Panc1 (cell line): ENCODE measurements at regions not wholly inside any gene's neighbourhood (a gene's known extent, or its start where the extent isn't known, plus 50 kb on each side); places are given as distances from the start of the nearest gene placed in this dataset.

Source experiments
- ATAC-seq: fragments of 200-7000 bp; cut with Tn5 transposase; 2 replicates; pipeline ENCODE4 v1.9.1; 2020; ENCODE audit warnings: mild to moderate bottlenecking, moderate library complexity
- BruUV-seq: library from RNA; stranded (reverse); fragments of 400-500 nt; replicated peaks from 2 replicates; lab custom pipeline; 2021; lab: Mats Ljungman, UMichigan
- CTCF ChIA-PET: fragments of 300-600 bp; sonication (Branson Sonifier 250); formaldehyde crosslinking; loops from one replicate; lab custom pipeline; 2022; ENCODE audit warnings: antibody characterized with exemption; lab: Charles Lee
- POLR2A ChIA-PET: fragments of 300-600 bp; sonication (Branson Sonifier 250); formaldehyde crosslinking; loops from one replicate; lab custom pipeline; 2022; ENCODE audit warnings: antibody characterized with exemption; lab: Charles Lee
- DNase-seq: peaks from one replicate; pipeline ENCODE4 v3.0.0-alpha.2; 2010; ENCODE audit warnings: low read depth, low spot score
- H3K27ac ChIP-seq: 2 replicates; pipeline ENCODE4 v1.5.1; 2011; ENCODE audit warnings: mild to moderate bottlenecking, low read length, inconsistent platforms
- H3K27me3 ChIP-seq: fragments of 200-500 bp; sonication (Bioruptor generic); 2 replicates; pipeline ENCODE4 v1.6.0; 2014; ENCODE audit warnings: low read length, inconsistent platforms; ENCODE audit not compliant: control insufficient read depth, insufficient read depth
- H3K36me3 ChIP-seq: fragments of 200-500 bp; sonication (Bioruptor generic); 2 replicates; pipeline ENCODE4 v1.5.1; 2014; ENCODE audit warnings: inconsistent platforms, mild to moderate bottlenecking, low read length, moderate library complexity; ENCODE audit not compliant: control insufficient read depth, insufficient read depth
- H3K4me1 ChIP-seq: 2 replicates; pipeline ENCODE4 v1.5.1; 2011; ENCODE audit warnings: inconsistent platforms, mild to moderate bottlenecking, low read length, moderate library complexity; ENCODE audit not compliant: control insufficient read depth, insufficient read depth
- H3K4me3 ChIP-seq, 2 experiments: 2 replicates each; pipeline ENCODE4 v1.5.1; 2011 to 2012; ENCODE audit warnings: low read depth in 2 of 2, low read length in 2 of 2, mild to moderate bottlenecking in 2 of 2, inconsistent platforms in 1 of 2, moderate library complexity in 1 of 2
- H3K9me3 ChIP-seq: fragments of 200-500 bp; sonication (Bioruptor generic); 2 replicates; pipeline ENCODE4 v1.5.1; 2014; ENCODE audit warnings: low read depth, mild to moderate bottlenecking, inconsistent platforms, low read length, moderate library complexity; ENCODE audit not compliant: control insufficient read depth, insufficient read depth
- POLR2AphosphoS5 ChIP-seq: IDR thresholded peaks from 2 replicates; pipeline ENCODE4 v1.6.1; 2012; ENCODE audit warnings: mild to moderate bottlenecking, low read depth, low read length, moderate library complexity
- SIN3A ChIP-seq: IDR thresholded peaks from 2 replicates; pipeline ENCODE4 v1.6.1; 2012; ENCODE audit warnings: low read depth, mild to moderate bottlenecking, low read length, moderate library complexity, borderline replicate concordance; ENCODE audit not compliant: insufficient read depth
- TCF7L2 ChIP-seq: IDR thresholded peaks from 2 replicates; pipeline ENCODE4 v1.6.1; 2011; ENCODE audit warnings: mild to moderate bottlenecking, low read depth, low read length, inconsistent platforms
- in situ Hi-C: cut with HindIII; loops from 2 replicates; pipeline ENCODE4 v1.10.0; 2016; ENCODE audit warnings: low sequenced_read_pairs, low pct_unique_long_range_greater_than_20kb
- intact Hi-C: fragments of 100-400 bp; cut with micrococcal nuclease; formaldehyde crosslinking; loops from one replicate; pipeline ENCODE4 v1.10.0; 2022; ENCODE audit not compliant: unreplicated experiment
- TF ChIP-seq, protein P1 (sequence below): fragments of 450-650 bp; IDR thresholded peaks from 2 replicates; pipeline ENCODE4 v1.5.1; 2017; ENCODE audit warnings: mild to moderate bottlenecking
- TF ChIP-seq, protein P2 (sequence below), 2 experiments: IDR thresholded peaks; 2 replicates each; pipeline ENCODE4 v1.6.1; 2011 to 2012; ENCODE audit warnings: low read depth in 2 of 2, control low read depth in 1 of 2, low read length in 1 of 2, mild to moderate bottlenecking in 1 of 2, moderate library complexity in 1 of 2; ENCODE audit not compliant: insufficient read depth in 1 of 2

DNA sequence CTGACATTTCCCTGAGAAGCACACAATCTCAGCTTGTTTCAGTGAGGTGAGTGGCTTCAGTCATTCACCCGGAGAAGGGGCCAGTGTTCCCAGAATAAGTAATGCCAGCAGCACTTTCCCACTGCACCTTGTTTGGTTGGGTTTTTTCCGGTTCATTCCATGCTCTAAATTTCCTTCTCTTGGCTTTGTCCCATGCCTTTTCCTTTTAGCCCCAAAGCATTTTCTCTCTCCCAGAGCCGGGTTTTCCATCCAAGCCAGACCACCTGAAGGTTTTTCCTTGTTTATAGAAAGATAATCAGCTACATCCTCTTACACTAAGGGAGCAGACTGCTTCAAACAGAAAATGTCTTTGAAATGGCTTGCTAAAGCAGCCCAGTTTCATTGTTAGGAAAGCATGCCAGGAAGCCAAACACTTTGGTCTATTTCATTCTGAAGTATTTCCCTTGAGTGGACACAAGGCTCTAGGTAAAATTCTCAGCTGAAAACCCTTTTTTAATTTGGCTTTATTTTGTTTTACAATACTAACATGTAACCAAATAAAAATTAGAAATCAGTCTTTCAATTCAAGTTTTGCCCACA lies 501.6 kb downstream of the DTWD2 start:
- no peaks in the 10 kb centered on the region for H3K4me1 ChIP-seq
- ATAC-seq (no peak), DNase-seq (no peak)
- CTCF ChIA-PET: no interaction called here
- intact Hi-C loops: no loop called here
- H3K27me3 ChIP-seq: no peaks in the 10 kb centered on the region
- TF ChIP-seq POLR2AphosphoS5: no peak
- no peak for TF ChIP-seq SIN3A
- TF ChIP-seq TCF7L2: no peak
- TF ChIP-seq, protein P1, sequence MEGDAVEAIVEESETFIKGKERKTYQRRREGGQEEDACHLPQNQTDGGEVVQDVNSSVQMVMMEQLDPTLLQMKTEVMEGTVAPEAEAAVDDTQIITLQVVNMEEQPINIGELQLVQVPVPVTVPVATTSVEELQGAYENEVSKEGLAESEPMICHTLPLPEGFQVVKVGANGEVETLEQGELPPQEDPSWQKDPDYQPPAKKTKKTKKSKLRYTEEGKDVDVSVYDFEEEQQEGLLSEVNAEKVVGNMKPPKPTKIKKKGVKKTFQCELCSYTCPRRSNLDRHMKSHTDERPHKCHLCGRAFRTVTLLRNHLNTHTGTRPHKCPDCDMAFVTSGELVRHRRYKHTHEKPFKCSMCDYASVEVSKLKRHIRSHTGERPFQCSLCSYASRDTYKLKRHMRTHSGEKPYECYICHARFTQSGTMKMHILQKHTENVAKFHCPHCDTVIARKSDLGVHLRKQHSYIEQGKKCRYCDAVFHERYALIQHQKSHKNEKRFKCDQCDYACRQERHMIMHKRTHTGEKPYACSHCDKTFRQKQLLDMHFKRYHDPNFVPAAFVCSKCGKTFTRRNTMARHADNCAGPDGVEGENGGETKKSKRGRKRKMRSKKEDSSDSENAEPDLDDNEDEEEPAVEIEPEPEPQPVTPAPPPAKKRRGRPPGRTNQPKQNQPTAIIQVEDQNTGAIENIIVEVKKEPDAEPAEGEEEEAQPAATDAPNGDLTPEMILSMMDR: no peak
- TF ChIP-seq, protein P2, sequence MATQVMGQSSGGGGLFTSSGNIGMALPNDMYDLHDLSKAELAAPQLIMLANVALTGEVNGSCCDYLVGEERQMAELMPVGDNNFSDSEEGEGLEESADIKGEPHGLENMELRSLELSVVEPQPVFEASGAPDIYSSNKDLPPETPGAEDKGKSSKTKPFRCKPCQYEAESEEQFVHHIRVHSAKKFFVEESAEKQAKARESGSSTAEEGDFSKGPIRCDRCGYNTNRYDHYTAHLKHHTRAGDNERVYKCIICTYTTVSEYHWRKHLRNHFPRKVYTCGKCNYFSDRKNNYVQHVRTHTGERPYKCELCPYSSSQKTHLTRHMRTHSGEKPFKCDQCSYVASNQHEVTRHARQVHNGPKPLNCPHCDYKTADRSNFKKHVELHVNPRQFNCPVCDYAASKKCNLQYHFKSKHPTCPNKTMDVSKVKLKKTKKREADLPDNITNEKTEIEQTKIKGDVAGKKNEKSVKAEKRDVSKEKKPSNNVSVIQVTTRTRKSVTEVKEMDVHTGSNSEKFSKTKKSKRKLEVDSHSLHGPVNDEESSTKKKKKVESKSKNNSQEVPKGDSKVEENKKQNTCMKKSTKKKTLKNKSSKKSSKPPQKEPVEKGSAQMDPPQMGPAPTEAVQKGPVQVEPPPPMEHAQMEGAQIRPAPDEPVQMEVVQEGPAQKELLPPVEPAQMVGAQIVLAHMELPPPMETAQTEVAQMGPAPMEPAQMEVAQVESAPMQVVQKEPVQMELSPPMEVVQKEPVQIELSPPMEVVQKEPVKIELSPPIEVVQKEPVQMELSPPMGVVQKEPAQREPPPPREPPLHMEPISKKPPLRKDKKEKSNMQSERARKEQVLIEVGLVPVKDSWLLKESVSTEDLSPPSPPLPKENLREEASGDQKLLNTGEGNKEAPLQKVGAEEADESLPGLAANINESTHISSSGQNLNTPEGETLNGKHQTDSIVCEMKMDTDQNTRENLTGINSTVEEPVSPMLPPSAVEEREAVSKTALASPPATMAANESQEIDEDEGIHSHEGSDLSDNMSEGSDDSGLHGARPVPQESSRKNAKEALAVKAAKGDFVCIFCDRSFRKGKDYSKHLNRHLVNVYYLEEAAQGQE (IDR thresholded peaks at IDR 0.05; ENCODE audit: insufficient read depth in 1 of 2, low read depth in 2 of 2, low read length in 1 of 2): no peak
- in situ Hi-C loops: no loop called here
- no peaks in the 10 kb centered on the region for H3K36me3 ChIP-seq
- no TSS peak for BruUV-seq
- no peak overlapping the region for H3K4me3 ChIP-seq
- POLR2A ChIA-PET: no interaction called here
- H3K27ac ChIP-seq: no peak overlapping the region
- no peaks in the 10 kb centered on the region for H3K9me3 ChIP-seq

DNA sequence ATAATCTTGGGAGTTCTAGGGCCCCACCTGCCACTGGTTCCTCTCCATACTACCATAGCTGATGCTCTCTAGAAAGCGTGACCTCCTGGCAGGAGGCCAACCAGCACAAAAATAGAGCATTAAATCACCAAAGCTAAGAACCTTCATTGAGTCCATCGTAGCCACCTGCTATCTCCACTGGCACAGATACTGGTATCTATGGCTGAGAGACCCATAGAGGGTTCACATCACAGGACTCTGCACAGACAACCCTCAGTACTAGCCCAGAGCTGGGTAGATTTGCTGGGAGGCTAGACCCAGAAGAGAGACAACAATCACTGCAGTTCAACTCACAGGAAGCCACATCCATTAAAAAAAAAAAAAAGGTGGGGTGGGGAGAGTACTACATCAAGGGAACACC lies 509.1 kb downstream of the DTWD2 start:
- no peak overlapping the region for H3K4me3 ChIP-seq
- BruUV-seq: no TSS peak
- CTCF ChIA-PET: no interaction called here
- H3K4me1 ChIP-seq: no peaks in the 10 kb centered on the region
- TF ChIP-seq, protein P1: no peak
- no peak for TF ChIP-seq POLR2AphosphoS5
- no peak for TF ChIP-seq TCF7L2
- TF ChIP-seq, protein P2 (IDR thresholded peaks at IDR 0.05; ENCODE audit: insufficient read depth in 1 of 2, low read depth in 2 of 2, low read length in 1 of 2): no peak
- no peak for TF ChIP-seq SIN3A
- in situ Hi-C loops (no loop called here), intact Hi-C loops (no loop called here)
- ATAC-seq (no peak), DNase-seq (no peak)
- H3K27me3 ChIP-seq: no peaks in the 10 kb centered on the region
- no peaks in the 10 kb centered on the region for H3K9me3 ChIP-seq
- H3K27ac ChIP-seq: no peak overlapping the region
- H3K36me3 ChIP-seq: no peaks in the 10 kb centered on the region
- POLR2A ChIA-PET: no interaction called here
